Upper lobe of left lung (tissue), 4 donors: ENCODE measurements at regions not wholly inside any gene's neighbourhood (a gene's known extent, or its start where the extent isn't known, plus 50 kb on each side); places are given as distances from the start of the nearest gene placed in this dataset.
"Not testable (repeated sequence)": the region's sequence is repeated elsewhere in the genome, so short reads cannot be mapped to it uniquely, and the experiment has no call there.

Experiments used
- EP300 ChIP-seq, 4 donors: sonication (generic); formaldehyde crosslinking; IDR thresholded peaks; one replicate each; pipeline ENCODE4 v1.5.1; 2017; ENCODE audit warnings: antibody characterized with exemption in 4 of 4, control low read depth in 2 of 4
- POLR2A ChIP-seq, 4 donors: fragments of 450-650 bp; IDR thresholded peaks; one replicate each; pipeline ENCODE4 v1.5.1; 2016 to 2017; ENCODE audit warnings: antibody characterized with exemption in 4 of 4, mild to moderate bottlenecking in 2 of 4
- POLR2AphosphoS5 ChIP-seq, 2 donors: sonication (generic); formaldehyde crosslinking; IDR thresholded peaks; one replicate each; pipeline ENCODE4 v1.5.1; 2017; ENCODE audit warnings: antibody characterized with exemption in 2 of 2
- TF ChIP-seq, protein P1 (sequence below), 6 experiments: fragments of 450-650 bp in 4 of 6; fragments of 200-600 bp in 2 of 6; sonication (generic) in 2 of 6; IDR thresholded peaks; one replicate each; pipeline ENCODE4 v1.5.1; 2016 to 2019; ENCODE audit warnings: antibody characterized with exemption in 6 of 6

- TF ChIP-seq, protein P1, sequence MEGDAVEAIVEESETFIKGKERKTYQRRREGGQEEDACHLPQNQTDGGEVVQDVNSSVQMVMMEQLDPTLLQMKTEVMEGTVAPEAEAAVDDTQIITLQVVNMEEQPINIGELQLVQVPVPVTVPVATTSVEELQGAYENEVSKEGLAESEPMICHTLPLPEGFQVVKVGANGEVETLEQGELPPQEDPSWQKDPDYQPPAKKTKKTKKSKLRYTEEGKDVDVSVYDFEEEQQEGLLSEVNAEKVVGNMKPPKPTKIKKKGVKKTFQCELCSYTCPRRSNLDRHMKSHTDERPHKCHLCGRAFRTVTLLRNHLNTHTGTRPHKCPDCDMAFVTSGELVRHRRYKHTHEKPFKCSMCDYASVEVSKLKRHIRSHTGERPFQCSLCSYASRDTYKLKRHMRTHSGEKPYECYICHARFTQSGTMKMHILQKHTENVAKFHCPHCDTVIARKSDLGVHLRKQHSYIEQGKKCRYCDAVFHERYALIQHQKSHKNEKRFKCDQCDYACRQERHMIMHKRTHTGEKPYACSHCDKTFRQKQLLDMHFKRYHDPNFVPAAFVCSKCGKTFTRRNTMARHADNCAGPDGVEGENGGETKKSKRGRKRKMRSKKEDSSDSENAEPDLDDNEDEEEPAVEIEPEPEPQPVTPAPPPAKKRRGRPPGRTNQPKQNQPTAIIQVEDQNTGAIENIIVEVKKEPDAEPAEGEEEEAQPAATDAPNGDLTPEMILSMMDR (IDR thresholded peaks at IDR 0.05) = not testable (repeated sequence)
- not testable (repeated sequence) for TF ChIP-seq POLR2A, POLR2AphosphoS5, EP300 (IDR thresholded peaks at IDR 0.05)
Measured at GRCh38 chr7:12844732-12845131, 157.3 kb downstream of the ARL4A start.
